ENCODE measurements at regions not wholly inside any gene's neighbourhood (a gene's known extent, or its start where the extent isn't known, plus 50 kb on each side); places are given as distances from the start of the nearest gene placed in this dataset.

GRCh38 chr22:27111796-27112672 lies 454.6 kb downstream of the MIAT start:
- H3K4me3 ChIP-seq (ENCODE audit: low read depth in 1 of 2, low read length in 1 of 2): no peak overlapping the region
- H3K4me1 ChIP-seq (ENCODE audit: control insufficient read depth in 1 of 2, insufficient read depth in 1 of 2, low read depth in 1 of 2, low read length in 1 of 2): no peaks in the 10 kb centered on the region
- no peak overlapping the region for H3K27ac ChIP-seq
- H3K27me3 ChIP-seq: peaks cover 3% of the 10 kb centered on the region
- H3K36me3 ChIP-seq: no peaks in the 10 kb centered on the region
- H3K9me3 ChIP-seq: no peaks in the 10 kb centered on the region
- TF ChIP-seq CTCF (IDR thresholded peaks at IDR 0.05): no peak

- H3K27ac ChIP-seq: no peak overlapping the region
- TF ChIP-seq CTCF (IDR thresholded peaks at IDR 0.05): no peak
- no peak overlapping the region for H3K4me3 ChIP-seq (ENCODE audit: low read depth in 1 of 2, low read length in 1 of 2)
- no peaks in the 10 kb centered on the region for H3K4me1 ChIP-seq (ENCODE audit: control insufficient read depth in 1 of 2, insufficient read depth in 1 of 2, low read depth in 1 of 2, low read length in 1 of 2)
- H3K36me3 ChIP-seq: no peaks in the 10 kb centered on the region
- H3K27me3 ChIP-seq: peaks cover 3% of the 10 kb centered on the region
- no peaks in the 10 kb centered on the region for H3K9me3 ChIP-seq
Measured at GRCh38 chr22:27113211-27113635, 455.8 kb downstream of the MIAT start.

GRCh38 chr22:27113641-27114040 lies 456.3 kb downstream of the MIAT start:
- no peaks in the 10 kb centered on the region for H3K4me1 ChIP-seq (ENCODE audit: control insufficient read depth in 1 of 2, insufficient read depth in 1 of 2, low read depth in 1 of 2, low read length in 1 of 2)
- no peak overlapping the region for H3K27ac ChIP-seq
- no peak for TF ChIP-seq CTCF (IDR thresholded peaks at IDR 0.05)
- H3K4me3 ChIP-seq (ENCODE audit: low read depth in 1 of 2, low read length in 1 of 2): no peak overlapping the region
- H3K36me3 ChIP-seq: no peaks in the 10 kb centered on the region
- no peaks in the 10 kb centered on the region for H3K9me3 ChIP-seq
- peaks cover 3% of the 10 kb centered on the region for H3K27me3 ChIP-seq

GRCh38 chr22:27114186-27114585 lies 456.8 kb downstream of the MIAT start:
- H3K27me3 ChIP-seq: peaks cover 3% of the 10 kb centered on the region
- H3K4me3 ChIP-seq (ENCODE audit: low read depth in 1 of 2, low read length in 1 of 2): no peak overlapping the region
- TF ChIP-seq CTCF (IDR thresholded peaks at IDR 0.05): no peak
- H3K36me3 ChIP-seq: no peaks in the 10 kb centered on the region
- H3K9me3 ChIP-seq: no peaks in the 10 kb centered on the region
- no peak overlapping the region for H3K27ac ChIP-seq
- no peaks in the 10 kb centered on the region for H3K4me1 ChIP-seq (ENCODE audit: control insufficient read depth in 1 of 2, insufficient read depth in 1 of 2, low read depth in 1 of 2, low read length in 1 of 2)

- H3K27ac ChIP-seq: no peak overlapping the region
- H3K9me3 ChIP-seq: no peaks in the 10 kb centered on the region
- H3K27me3 ChIP-seq: peaks cover 3% of the 10 kb centered on the region
- H3K36me3 ChIP-seq: no peaks in the 10 kb centered on the region
- no peaks in the 10 kb centered on the region for H3K4me1 ChIP-seq (ENCODE audit: control insufficient read depth in 1 of 2, insufficient read depth in 1 of 2, low read depth in 1 of 2, low read length in 1 of 2)
- no peak for TF ChIP-seq CTCF (IDR thresholded peaks at IDR 0.05)
- no peak overlapping the region for H3K4me3 ChIP-seq (ENCODE audit: low read depth in 1 of 2, low read length in 1 of 2)
Measured at GRCh38 chr22:27115410-27115809, 458.0 kb downstream of the MIAT start.
